ENCODE measurements at regions not wholly inside any gene's neighbourhood (a gene's known extent, or its start where the extent isn't known, plus 50 kb on each side); places are given as distances from the start of the nearest gene placed in this dataset.

DNA sequence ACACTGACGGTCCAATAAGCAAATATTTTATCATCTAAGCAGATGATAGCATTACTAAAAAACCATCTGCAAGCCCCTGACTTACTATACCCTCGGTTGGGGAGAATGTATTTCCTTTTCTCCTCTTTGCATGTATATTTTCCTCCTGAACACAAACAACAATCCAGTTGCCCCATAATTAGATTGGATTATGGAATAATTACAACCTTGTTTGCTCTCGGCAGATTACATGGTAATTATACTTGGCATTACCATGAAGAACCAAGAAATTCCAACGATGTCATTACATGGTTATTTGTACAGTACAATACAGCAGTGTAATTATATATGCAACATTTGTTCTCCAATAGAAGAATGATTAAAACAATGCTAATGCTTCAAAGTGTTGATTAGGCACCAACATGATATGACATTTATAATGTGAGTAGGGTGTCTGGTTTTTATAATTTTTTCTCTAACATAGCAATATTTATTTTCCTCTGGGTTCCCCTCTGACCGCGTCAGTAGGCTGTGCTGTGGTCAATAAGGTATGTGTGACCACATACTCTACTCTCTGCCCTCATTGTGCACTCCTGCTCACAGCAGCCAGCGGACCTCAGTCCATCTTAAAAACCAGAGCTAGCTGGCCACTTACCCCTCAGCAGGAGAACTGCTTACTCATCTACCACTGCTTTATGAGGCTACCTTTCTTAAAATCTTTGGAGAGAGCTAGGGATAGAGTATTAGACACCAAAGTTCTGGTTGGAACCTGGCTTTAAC is 176.1 kb downstream of the INSIG2 start:
- Histone ChIP-seq H3K27ac (ENCODE audit: low read length) (no peak overlapping the region), H3K36me3 (ENCODE audit: insufficient read depth, low read length) (no peaks in the 10 kb centered on the region), H2AFZ (ENCODE audit: low read depth, low read length) (no peak overlapping the region), H3K9me2 (ENCODE audit: insufficient read depth, low read length) (no peaks in the 10 kb centered on the region), H3K79me2 (replicated peaks; ENCODE audit: insufficient read depth, low read length) (no peaks in the 10 kb centered on the region), H3K4me2 (ENCODE audit: low read length) (no peak overlapping the region), H3K9me3 (ENCODE audit: low read length) (no peaks in the 10 kb centered on the region), H3K9ac (ENCODE audit: low read length) (no peak overlapping the region), H3K27me3 (ENCODE audit: insufficient read depth, low read depth, low read length) (no peaks in the 10 kb centered on the region), H3K4me3 (ENCODE audit: low read length) (no peak overlapping the region), H3F3A (ENCODE audit: insufficient read depth, low read length, poor library complexity, severe bottlenecking) (no peaks in the 10 kb centered on the region), H4K20me1 (ENCODE audit: insufficient read depth) (no peaks in the 10 kb centered on the region)
- TF ChIP-seq RAD21 (conservative IDR thresholded peaks at IDR 0.05) = no peak
- TF ChIP-seq EP300 (conservative IDR thresholded peaks at IDR 0.05; ENCODE audit: poor library complexity, severe bottlenecking) = no peak
- TF ChIP-seq TAF1 (IDR thresholded peaks at IDR 0.05; ENCODE audit: low read depth) = no peak
- TF ChIP-seq SMC3 (conservative IDR thresholded peaks at IDR 0.05; ENCODE audit: poor library complexity) = no peak
- TF ChIP-seq, protein P1, sequence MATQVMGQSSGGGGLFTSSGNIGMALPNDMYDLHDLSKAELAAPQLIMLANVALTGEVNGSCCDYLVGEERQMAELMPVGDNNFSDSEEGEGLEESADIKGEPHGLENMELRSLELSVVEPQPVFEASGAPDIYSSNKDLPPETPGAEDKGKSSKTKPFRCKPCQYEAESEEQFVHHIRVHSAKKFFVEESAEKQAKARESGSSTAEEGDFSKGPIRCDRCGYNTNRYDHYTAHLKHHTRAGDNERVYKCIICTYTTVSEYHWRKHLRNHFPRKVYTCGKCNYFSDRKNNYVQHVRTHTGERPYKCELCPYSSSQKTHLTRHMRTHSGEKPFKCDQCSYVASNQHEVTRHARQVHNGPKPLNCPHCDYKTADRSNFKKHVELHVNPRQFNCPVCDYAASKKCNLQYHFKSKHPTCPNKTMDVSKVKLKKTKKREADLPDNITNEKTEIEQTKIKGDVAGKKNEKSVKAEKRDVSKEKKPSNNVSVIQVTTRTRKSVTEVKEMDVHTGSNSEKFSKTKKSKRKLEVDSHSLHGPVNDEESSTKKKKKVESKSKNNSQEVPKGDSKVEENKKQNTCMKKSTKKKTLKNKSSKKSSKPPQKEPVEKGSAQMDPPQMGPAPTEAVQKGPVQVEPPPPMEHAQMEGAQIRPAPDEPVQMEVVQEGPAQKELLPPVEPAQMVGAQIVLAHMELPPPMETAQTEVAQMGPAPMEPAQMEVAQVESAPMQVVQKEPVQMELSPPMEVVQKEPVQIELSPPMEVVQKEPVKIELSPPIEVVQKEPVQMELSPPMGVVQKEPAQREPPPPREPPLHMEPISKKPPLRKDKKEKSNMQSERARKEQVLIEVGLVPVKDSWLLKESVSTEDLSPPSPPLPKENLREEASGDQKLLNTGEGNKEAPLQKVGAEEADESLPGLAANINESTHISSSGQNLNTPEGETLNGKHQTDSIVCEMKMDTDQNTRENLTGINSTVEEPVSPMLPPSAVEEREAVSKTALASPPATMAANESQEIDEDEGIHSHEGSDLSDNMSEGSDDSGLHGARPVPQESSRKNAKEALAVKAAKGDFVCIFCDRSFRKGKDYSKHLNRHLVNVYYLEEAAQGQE (IDR thresholded peaks at IDR 0.05; ENCODE audit: borderline replicate concordance) = no peak
- no peak for TF ChIP-seq MXI1 (conservative IDR thresholded peaks at IDR 0.05; ENCODE audit: poor library complexity, severe bottlenecking)
- no peak for TF ChIP-seq POLR2AphosphoS5 (IDR thresholded peaks at IDR 0.05)
- no peak for TF ChIP-seq EZH2 (IDR thresholded peaks at IDR 0.05; ENCODE audit: borderline replicate concordance, insufficient read depth, low read length, poor library complexity, severe bottlenecking)
- TF ChIP-seq, protein P2, sequence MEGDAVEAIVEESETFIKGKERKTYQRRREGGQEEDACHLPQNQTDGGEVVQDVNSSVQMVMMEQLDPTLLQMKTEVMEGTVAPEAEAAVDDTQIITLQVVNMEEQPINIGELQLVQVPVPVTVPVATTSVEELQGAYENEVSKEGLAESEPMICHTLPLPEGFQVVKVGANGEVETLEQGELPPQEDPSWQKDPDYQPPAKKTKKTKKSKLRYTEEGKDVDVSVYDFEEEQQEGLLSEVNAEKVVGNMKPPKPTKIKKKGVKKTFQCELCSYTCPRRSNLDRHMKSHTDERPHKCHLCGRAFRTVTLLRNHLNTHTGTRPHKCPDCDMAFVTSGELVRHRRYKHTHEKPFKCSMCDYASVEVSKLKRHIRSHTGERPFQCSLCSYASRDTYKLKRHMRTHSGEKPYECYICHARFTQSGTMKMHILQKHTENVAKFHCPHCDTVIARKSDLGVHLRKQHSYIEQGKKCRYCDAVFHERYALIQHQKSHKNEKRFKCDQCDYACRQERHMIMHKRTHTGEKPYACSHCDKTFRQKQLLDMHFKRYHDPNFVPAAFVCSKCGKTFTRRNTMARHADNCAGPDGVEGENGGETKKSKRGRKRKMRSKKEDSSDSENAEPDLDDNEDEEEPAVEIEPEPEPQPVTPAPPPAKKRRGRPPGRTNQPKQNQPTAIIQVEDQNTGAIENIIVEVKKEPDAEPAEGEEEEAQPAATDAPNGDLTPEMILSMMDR (IDR thresholded peaks at IDR 0.05; ENCODE audit: poor library complexity, severe bottlenecking) = no peak

DNA sequence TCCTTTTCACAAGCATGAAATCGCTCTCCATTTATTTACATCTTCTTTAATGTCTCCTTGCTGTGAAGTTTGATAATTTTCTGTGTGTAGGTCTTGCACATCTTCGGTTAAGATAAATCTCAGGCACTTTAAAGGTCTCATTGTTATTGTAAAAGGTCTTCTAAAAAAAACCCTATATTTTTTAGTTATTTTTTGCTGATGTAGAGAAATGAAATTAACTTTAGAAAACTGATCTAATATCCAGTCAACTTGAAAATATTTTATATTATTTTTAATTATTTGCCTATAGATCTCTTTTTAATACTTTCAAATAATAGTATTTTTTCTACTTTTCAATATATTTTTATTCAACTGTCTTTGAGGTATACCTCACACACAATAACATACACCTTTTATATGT is 169.4 kb downstream of the INSIG2 start:
- no peaks in the 10 kb centered on the region for H3K79me2 ChIP-seq (replicated peaks; ENCODE audit: insufficient read depth, low read length)
- no peaks in the 10 kb centered on the region for H3K36me3 ChIP-seq (ENCODE audit: insufficient read depth, low read length)
- H3K4me3 ChIP-seq (ENCODE audit: low read length) = no peak overlapping the region
- TF ChIP-seq TAF1 (IDR thresholded peaks at IDR 0.05; ENCODE audit: low read depth) = no peak
- TF ChIP-seq RAD21 (conservative IDR thresholded peaks at IDR 0.05) = no peak
- TF ChIP-seq, protein P1 (IDR thresholded peaks at IDR 0.05; ENCODE audit: borderline replicate concordance) = no peak
- no peak overlapping the region for H3K27ac ChIP-seq (ENCODE audit: low read length)
- H3K9ac ChIP-seq (ENCODE audit: low read length) = no peak overlapping the region
- no peaks in the 10 kb centered on the region for H4K20me1 ChIP-seq (ENCODE audit: insufficient read depth)
- no peak overlapping the region for H3K4me2 ChIP-seq (ENCODE audit: low read length)
- H3K9me3 ChIP-seq (ENCODE audit: low read length) = no peaks in the 10 kb centered on the region
- H3F3A ChIP-seq (ENCODE audit: insufficient read depth, low read length, poor library complexity, severe bottlenecking) = no peaks in the 10 kb centered on the region
- no peak overlapping the region for H2AFZ ChIP-seq (ENCODE audit: low read depth, low read length)
- no peaks in the 10 kb centered on the region for H3K9me2 ChIP-seq (ENCODE audit: insufficient read depth, low read length)
- H3K27me3 ChIP-seq (ENCODE audit: insufficient read depth, low read depth, low read length) = no peaks in the 10 kb centered on the region
